Transverse colon (tissue), 4 donors: ENCODE measurements at regions not wholly inside any gene's neighbourhood (a gene's known extent, or its start where the extent isn't known, plus 50 kb on each side); places are given as distances from the start of the nearest gene placed in this dataset.

Source experiments
- CTCF ChIP-seq, 5 experiments: fragments of 200-600 bp in 3 of 5; fragments of 450-650 bp in 2 of 5; sonication (generic) in 3 of 5; IDR thresholded peaks; 1 replicate in 2 of 5; 2 replicates in 3 of 5; pipeline ENCODE4 v1.5.1; 2016 to 2017; ENCODE audit warnings: antibody characterized with exemption in 5 of 5, inconsistent platforms in 3 of 5, mild to moderate bottlenecking in 2 of 5, moderate library complexity in 1 of 5
- POLR2AphosphoS5 ChIP-seq, 3 donors: sonication (generic); formaldehyde crosslinking; IDR thresholded peaks; one replicate each; pipeline ENCODE4 v1.6.1; 2016; ENCODE audit warnings: antibody characterized with exemption in 3 of 3

- no peak for TF ChIP-seq POLR2AphosphoS5 (IDR thresholded peaks at IDR 0.05)
- TF ChIP-seq CTCF (IDR thresholded peaks at IDR 0.05) = no peak
These were observed 162.0 kb downstream of the SLC25A46 start for GRCh38 chr5:110900829-110901228.
